Adrenal gland (tissue), 9 donors: ENCODE measurements at regions not wholly inside any gene's neighbourhood (a gene's known extent, or its start where the extent isn't known, plus 50 kb on each side); places are given as distances from the start of the nearest gene placed in this dataset.

Source experiments
- DNase-seq, 7 donors: peaks; one replicate each; pipeline ENCODE4 v3.0.0-alpha.2; 2019 to 2020
- H3K27ac ChIP-seq, 5 donors: fragments of 200-600 bp; sonication (generic) in 4 of 5; 1 replicate in 3 of 5; 2 replicates in 2 of 5; pipeline versions ENCODE4 v1.5.1 to v1.8.0; 2016 to 2020; ENCODE audit warnings: mild to moderate bottlenecking in 1 of 5
- H3K27me3 ChIP-seq: fragments of 200-600 bp; 2 replicates; pipeline ENCODE4 v1.8.0; 2021
- H3K36me3 ChIP-seq, 2 donors: fragments of 200-600 bp; replicated peaks in 1 of 2; 1 replicate in 1 of 2; 2 replicates in 1 of 2; pipeline versions ENCODE4 v1.5.1 to v1.8.0; 2018 to 2022
- H3K4me1 ChIP-seq, 2 donors: fragments of 200-600 bp; replicated peaks in 1 of 2; 1 replicate in 1 of 2; 2 replicates in 1 of 2; pipeline versions ENCODE4 v1.5.1 to v1.8.0; 2018 to 2021
- H3K4me3 ChIP-seq, 4 donors: fragments of 200-600 bp; sonication (generic) in 3 of 4; one replicate each; pipeline ENCODE4 v1.5.1; 2016 to 2018
- H3K9me3 ChIP-seq, 3 donors: fragments of 200-600 bp; sonication (generic) in 1 of 3; replicated peaks in 1 of 3; 1 replicate in 2 of 3; 2 replicates in 1 of 3; pipeline versions ENCODE4 v1.5.1 to v1.8.0; 2016 to 2021
- CTCF ChIP-seq, 6 experiments: fragments of 450-650 bp in 4 of 6; fragments of 200-600 bp in 2 of 6; sonication (generic) in 1 of 6; IDR thresholded peaks; 1 replicate in 5 of 6; 2 replicates in 1 of 6; pipeline versions ENCODE4 v1.5.1 to v1.8.0; 2016 to 2021; ENCODE audit warnings: antibody characterized with exemption in 6 of 6, mild to moderate bottlenecking in 2 of 6, moderate library complexity in 1 of 6
- POLR2A ChIP-seq, 2 donors: fragments of 450-650 bp; IDR thresholded peaks; one replicate each; pipeline ENCODE4 v1.6.1; 2017; ENCODE audit warnings: antibody characterized with exemption in 2 of 2, mild to moderate bottlenecking in 2 of 2, moderate library complexity in 1 of 2
- whole genome bisulfite sequencing, 4 donors: extraction: QIAGEN DNeasy Blood & Tissue Kit in 2 of 4; methylation state at CpG; one replicate each; pipeline versions ENCODE4 v1.1.5 to v1.1.7; 2013 to 2017; 5-methylcytosine and 5-hydroxymethylcytosine counted together
- intact Hi-C, 2 donors: fragments of 100-400 bp; cut with DNase I; formaldehyde crosslinking; loops; one replicate each; pipeline versions ENCODE4 v1.14.1 to v1.15.0; 2022 to 2023
- donor health status: healthy with polysubstance abuse.
- donor health status: Bipolar disorder and iron deficiency.
- donor health status: DM: yes; HTN: yes; CAD: no.
- donor health status: DM: no; HTN: no; CAD: no.
- donor health status: DM: no; HTN: no; CAD: no.

GRCh38 chr4:103374758-103375157 is 176.6 kb upstream of the CENPE start:
- Histone ChIP-seq H3K9me3 (no peaks in the 10 kb centered on the region), H3K27ac (no peak overlapping the region), H3K36me3 (no peaks in the 10 kb centered on the region), H3K27me3 (no peaks in the 10 kb centered on the region), H3K4me1 (no peaks in the 10 kb centered on the region), H3K4me3 (no peak overlapping the region)
- 48 to 60% (median 54%) methylated on average over 2 of the region's 2 CpGs for WGBS, 4 donors
- DNase-seq = no peak
- intact Hi-C loops = no loop called here
- TF ChIP-seq CTCF (IDR thresholded peaks at IDR 0.05) (no peak), POLR2A (IDR thresholded peaks at IDR 0.05) (no peak)

- Histone ChIP-seq H3K4me1 (no peaks in the 10 kb centered on the region), H3K9me3 (no peaks in the 10 kb centered on the region), H3K27ac (no peak overlapping the region), H3K27me3 (no peaks in the 10 kb centered on the region), H3K4me3 (no peak overlapping the region), H3K36me3 (no peaks in the 10 kb centered on the region)
- DNase-seq = no peak
- TF ChIP-seq CTCF (IDR thresholded peaks at IDR 0.05) (no peak), POLR2A (IDR thresholded peaks at IDR 0.05) (no peak)
- whole genome bisulfite sequencing, 4 donors = 82 to 90% (median 86%) methylated on average over 1 of the region's 1 CpG
- intact Hi-C loops = no loop called here
Measured at GRCh38 chr4:103374306-103374705, 176.2 kb upstream of the CENPE start.

- Histone ChIP-seq H3K4me1 (no peaks in the 10 kb centered on the region), H3K36me3 (no peaks in the 10 kb centered on the region), H3K27ac (no peak overlapping the region), H3K9me3 (no peaks in the 10 kb centered on the region), H3K4me3 (no peak overlapping the region), H3K27me3 (no peaks in the 10 kb centered on the region)
- WGBS, 4 donors = 71 to 78% (median 76%) methylated on average over 6 of the region's 6 CpGs
- TF ChIP-seq CTCF (IDR thresholded peaks at IDR 0.05) (no peak), POLR2A (IDR thresholded peaks at IDR 0.05) (no peak)
- intact Hi-C loops = no loop called here
- no peak for DNase-seq
Measured at GRCh38 chr4:103372002-103372558, 173.9 kb upstream of the CENPE start.

GRCh38 chr4:103370336-103370735 is 172.2 kb upstream of the CENPE start:
- intact Hi-C loops = no loop called here
- Histone ChIP-seq H3K27me3 (no peaks in the 10 kb centered on the region), H3K27ac (no peak overlapping the region), H3K4me3 (no peak overlapping the region), H3K9me3 (no peaks in the 10 kb centered on the region), H3K4me1 (no peaks in the 10 kb centered on the region), H3K36me3 (no peaks in the 10 kb centered on the region)
- DNase-seq = no peak
- 66 to 75% (median 71%) methylated on average over 5 of the region's 5 CpGs for WGBS, 4 donors
- no peak for TF ChIP-seq CTCF (IDR thresholded peaks at IDR 0.05)
- no peak for TF ChIP-seq POLR2A (IDR thresholded peaks at IDR 0.05)
